ENCODE measurements at regions not wholly inside any gene's neighbourhood (a gene's known extent, or its start where the extent isn't known, plus 50 kb on each side); places are given as distances from the start of the nearest gene placed in this dataset.

- TF ChIP-seq NFE2L2 (IDR thresholded peaks at IDR 0.05; ENCODE audit: low read depth, low read length) = no peak
- TF ChIP-seq ELK1 (IDR thresholded peaks at IDR 0.05; ENCODE audit: borderline replicate concordance, low read depth, low read length) = no peak
- no peak for TF ChIP-seq SMC3 (IDR thresholded peaks at IDR 0.05; ENCODE audit: low read depth, low read length)
- TF ChIP-seq CEBPB (IDR thresholded peaks at IDR 0.05; ENCODE audit: low read depth, low read length) = no peak
- TF ChIP-seq CTCF (conservative IDR thresholded peaks at IDR 0.05; ENCODE audit: low read depth, low read length) = no peak
- no peak for TF ChIP-seq POLR2A (IDR thresholded peaks at IDR 0.05; ENCODE audit: low read depth, low read length)
- TF ChIP-seq RAD21 (IDR thresholded peaks at IDR 0.05; ENCODE audit: low read length) = no peak
- no peak for TF ChIP-seq USF2 (IDR thresholded peaks at IDR 0.05; ENCODE audit: low read depth, low read length)
These were observed 103.0 kb upstream of the BACE2 start for GRCh38 chr21:41064951-41065350.
